NCI-H82 (cell line): ENCODE measurements at regions not wholly inside any gene's neighbourhood (a gene's known extent, or its start where the extent isn't known, plus 50 kb on each side); places are given as distances from the start of the nearest gene placed in this dataset.

Experiments
- DNase-seq: peaks from one replicate; lab custom pipeline; 2025; lab: John Stamatoyannopoulos, UW

DNA sequence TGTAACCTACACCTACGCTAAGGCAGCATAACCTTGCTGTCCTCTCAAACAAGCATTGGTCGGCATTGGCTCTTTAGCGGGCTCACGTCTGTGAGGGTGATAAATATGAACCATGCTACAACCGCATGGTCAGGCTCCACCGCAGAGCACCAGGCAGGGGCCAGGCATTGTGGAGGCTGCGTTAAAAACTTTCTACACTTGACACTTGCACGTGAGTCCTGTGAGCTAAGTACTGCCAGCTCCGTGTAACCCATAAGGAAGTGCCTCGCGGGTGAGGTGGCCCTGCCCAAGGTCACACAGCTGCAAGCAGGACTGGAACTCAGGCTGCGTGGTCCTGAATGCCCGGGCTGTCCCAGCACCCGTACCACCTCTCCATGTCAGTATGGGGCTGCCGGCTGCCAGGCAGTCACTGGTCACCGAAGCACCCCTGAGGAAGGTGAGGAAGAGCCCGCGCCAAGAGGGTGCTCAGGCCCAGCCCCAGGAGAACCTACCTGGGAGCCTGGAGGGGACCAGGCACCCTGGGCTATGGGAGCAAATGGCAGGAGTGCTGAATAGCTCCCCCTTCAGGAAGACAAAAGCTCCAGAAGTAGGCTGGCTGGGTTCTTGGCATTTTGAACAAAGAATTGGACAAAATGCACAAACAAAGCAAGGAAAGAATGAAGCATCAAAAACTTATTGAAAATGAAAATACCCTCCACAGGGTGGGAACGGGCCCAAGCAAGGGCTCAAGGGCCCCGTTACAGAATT, 271.1 kb upstream of the RAB6C start:
- DNase-seq = no peak

DNA sequence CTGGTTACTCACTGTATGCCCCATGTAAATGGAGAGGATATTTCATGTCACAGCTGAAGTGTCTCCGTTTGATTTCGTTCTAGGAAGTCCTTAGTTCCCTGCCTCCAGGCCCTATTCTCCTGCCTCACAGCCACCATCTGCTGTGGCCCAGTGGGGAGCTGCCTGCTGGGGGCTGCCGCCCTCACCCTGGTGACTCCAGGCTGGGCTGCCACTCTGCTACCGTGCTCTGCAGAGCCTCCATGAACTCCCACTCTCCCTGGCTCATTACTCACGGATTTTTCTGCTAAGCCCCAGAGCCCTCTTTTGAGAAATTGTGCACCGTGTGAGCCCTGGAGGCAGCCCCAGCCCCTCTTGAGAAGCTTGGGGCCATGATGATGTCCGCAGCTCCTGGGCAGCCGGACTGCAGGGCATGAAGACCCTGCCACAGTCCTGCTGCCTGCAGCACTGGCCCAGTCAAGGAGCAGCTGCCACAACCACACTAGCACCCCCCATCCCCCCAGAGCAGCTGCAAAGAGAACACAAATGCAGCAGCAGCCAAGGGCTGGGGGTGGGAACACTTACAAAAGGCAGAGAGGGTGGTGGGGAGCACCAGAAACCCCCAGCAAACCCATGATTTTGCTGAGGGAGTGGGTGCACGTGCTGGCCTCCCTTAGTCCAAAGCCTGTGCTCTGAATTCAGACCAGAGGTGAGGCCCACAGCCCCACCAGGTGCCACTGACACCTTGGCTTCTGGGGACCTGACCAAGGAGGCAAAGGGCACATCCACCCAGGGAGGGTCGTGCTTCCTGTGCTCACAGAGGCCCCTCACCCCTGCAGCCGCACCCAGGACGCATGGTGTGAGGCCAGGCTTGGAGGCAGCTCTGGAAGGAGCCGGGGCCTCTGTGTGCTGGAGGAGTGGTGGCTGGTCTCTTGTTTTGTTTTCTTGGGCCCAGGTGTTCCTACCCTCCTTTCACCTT, 270.2 kb upstream of the RAB6C start:
- DNase-seq = no peak

DNA sequence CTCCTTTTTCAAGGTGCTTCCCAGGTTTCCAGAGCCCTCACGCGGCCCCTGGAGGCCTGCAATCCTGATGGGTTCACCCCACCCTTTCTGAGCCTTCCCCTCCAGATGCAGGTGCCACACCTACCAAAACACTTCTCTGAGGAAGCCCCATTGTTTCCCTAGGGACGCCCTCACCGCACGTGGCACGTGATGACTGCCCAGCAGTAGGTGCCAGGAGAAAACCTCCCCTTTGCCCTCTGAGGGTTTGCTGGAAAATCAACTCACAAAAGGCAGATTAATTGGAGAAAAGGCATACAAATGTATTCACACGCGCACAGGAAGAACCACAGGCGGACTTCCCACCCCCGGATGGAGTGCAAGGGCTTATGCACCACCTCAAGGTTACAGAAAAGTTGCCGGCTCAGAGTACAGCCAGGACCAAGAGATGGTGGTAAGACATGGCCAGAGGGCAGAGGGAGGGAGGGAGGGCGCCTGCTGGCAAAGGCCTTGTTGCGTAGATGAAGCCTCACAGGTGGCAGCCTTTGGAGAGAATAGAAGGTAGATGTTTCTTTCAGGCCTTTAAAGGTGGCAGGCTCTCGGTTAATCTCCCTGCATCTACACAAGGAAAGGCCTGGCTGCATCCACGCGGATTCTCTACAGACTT, 269.4 kb upstream of the RAB6C start:
- no peak for DNase-seq

DNA sequence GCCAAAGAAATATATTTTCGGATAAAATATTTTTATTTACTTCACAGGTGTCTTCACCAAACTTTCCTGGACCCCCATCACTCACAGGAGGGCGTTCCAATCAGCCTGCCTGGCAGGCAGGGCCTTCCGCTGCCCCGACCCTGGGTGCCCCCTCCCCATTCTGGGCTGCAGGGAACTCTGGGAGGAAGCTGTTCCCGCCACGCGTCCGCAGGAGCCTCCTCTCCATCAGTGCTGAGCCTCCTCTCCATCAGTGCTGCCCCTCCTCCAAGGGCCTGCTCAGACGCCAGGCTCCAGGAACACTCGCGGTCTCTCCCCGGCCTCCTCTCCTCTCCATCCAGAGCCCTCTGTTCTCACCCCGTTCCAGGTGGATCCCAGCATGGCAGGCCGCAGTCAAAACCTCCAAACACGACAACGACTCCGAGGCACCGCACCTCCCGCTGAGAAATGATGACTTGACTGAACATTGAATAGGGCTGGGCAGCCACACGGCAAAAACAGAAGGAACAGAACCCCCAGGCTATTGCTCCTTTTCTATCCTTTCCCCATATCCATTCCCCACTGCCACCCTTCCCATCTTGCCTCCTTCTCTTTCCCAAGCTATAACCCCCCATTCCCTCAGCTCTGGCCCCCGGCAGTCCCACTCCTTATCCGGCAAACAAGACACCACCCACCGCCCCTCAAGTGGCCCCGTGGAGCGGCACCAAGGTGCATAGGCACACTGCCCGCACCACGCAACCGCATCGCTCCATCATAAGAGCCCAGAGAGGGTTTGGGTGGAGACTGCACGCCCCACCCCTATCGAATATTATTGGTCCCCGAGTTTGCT, 268.6 kb upstream of the RAB6C start:
- no peak for DNase-seq

DNA sequence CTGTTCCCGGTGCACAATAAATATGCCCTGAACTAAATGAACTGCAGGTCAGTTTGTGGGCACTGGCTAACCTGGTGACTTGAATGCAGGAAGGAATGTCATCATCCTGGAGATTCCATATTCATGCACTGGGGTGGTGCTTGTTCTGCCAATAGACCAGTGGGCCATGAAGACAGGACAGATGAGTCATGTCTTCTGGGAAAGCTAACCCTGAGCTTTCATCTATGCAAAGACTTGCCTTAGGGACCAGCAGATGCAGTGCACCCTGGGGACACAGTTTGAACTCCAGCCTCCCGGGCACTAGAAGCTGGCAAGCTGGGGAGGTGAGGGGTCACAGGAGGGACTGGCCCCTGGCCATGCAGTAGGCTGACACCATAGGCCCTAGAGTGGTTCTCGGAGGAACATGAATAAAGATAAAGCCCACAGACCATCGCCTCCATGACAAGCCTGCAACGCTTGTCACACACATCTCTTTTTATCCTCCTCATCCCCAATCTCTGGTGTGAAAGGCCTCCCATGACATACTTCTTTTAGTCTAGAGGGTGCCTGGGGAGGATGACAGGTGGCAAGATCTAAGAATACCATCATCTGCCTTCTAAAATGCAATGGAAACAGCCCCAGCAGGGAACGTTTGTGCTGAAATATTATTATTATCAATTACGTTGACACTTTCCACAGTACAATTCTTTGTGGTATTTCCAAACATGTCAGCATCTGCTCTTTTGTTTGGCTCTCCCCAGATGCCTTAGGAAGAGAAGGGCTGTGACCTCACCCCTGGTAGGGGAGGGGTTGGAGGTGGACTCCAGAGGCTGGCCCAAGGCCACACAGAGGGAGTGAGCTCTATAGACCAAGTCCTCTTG, 267.4 kb upstream of the RAB6C start:
- no peak for DNase-seq

DNA sequence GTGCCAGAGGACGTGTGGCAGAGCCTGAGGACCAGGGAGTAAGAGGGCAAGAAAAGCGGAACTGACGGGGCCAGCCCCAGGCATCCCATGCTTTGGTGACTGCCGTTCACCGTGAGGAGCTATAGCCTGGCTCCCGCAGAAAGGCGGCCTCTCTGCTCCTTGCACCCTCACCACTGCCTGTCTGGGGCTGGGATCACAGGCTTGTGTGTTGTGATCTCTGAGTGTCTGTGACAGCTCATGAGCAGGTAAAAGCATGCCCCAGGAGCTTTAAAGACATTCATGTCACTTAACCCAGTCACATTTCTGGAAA, 266.8 kb upstream of the RAB6C start:
- no peak for DNase-seq

DNA sequence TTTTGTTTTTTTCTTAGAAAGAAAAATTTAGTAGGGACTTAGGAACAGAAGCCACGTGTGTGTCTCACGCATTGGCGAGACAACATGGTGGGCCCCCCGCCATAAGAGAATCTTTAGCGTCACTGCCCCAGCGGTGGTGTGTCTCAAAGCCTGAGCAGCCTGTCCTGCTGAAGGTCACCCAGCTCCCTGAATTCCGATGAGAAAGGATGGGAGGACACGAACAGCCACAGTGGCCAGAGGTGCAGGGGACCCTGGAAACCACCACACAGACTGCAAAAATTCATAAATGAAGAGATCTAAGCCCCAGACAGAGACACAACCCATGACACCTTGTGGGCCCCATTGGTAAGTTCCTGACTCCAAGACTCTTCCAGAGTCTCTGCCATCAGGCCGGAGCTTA, 266.1 kb upstream of the RAB6C start:
- no peak for DNase-seq

DNA sequence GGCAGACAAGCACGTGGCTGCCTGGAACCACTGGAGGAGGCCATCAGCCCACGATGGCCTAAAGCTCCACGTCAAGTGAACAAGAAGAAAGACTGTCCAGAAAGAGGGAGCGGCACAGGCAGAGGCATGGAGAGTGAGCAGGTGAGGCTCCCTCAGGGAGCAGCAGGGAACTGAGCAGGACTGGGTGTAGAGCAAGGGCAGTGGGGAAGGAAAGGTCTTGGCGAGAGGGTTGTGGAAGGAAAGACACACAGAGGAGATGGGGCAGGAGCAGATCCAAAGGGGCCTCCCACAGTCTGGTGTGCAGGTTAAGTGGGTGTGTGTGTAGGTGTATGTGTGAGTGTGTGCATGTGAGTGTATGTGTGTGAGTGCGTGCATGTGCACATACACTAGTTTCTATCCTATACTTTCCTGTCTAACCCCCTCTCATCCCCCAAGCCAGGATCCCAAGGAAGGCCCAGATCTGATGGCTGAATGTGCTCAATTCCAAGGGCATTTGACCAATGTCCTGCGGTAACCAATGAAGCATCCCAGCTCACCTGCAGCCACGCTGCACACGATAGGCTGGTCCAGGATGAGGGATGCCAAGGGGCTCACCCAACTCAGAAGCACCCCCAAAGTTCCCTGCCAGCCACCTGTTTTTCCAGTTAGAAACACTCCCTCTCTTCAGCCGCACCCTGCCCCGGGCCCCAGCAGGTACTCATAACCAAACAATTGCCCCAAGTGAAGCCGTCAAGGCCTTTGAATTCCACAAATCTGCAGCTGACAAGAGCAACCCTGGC, 262.5 kb upstream of the RAB6C start:
- DNase-seq = no peak

DNA sequence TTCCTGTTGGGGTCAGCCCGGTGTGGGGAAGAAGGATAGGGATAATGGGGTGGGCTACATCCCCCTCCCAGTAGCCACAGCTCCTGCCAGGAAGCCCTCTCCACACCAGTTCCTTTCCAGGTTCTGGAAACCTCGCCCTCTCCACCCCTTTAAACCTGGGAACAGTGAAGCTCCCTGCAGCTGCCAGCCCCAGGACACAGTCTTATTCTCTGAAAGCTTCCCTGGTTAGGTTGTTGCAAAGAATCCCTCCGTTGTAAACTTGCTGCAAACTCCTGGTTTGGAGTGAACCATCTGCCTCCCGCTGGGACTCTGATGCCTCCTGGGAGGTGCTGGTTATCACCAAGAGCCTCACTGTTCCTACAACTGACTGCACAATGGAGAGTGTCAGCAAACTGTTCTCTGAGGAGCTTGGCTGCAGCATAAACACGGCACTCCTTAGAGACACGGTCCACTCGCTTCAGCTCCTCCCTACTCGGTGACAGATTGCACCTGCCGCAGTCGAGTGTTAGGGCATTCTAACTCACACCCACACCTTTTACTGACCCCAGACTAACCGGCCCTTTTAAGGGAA, 261.8 kb upstream of the RAB6C start:
- DNase-seq = no peak

DNA sequence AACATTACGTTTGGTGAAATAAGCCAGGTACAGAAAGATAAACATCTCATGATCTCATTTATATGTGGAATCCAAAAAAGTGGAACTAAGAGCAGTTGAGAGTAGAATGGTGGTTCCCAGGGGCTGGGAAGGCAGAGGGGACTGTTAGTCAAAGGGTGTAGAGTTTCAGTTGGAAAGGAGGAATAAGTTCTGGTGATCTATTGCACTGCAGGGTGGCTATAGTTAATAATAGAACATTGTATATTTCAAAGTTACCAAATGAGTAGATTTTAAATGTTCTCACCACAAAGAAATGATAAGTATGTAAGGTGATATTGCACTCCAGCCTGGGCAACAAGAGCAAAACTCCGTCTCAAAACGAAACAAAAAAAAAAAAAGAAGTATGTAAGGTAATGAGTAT, 260.1 kb upstream of the RAB6C start:
- no peak for DNase-seq

DNA sequence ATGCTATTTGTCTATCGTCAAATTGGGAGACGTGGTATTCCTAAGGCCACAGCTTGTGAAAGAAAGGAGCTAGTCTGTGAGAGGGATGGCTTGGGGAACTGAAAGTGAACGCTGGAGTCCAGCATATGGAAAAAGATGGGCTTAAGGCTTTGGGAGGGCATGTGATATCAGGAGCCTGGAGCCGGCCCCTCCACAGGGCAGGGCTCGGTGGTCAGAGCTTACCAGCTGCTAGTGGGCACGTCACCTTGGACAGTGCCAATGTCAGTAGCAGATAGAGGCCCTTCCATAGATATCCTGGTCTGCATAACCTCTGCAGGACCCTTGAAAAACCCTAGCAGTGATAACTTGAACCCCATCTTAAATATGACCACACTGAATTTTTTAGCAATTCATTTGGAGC, 259.1 kb upstream of the RAB6C start:
- DNase-seq = no peak

DNA sequence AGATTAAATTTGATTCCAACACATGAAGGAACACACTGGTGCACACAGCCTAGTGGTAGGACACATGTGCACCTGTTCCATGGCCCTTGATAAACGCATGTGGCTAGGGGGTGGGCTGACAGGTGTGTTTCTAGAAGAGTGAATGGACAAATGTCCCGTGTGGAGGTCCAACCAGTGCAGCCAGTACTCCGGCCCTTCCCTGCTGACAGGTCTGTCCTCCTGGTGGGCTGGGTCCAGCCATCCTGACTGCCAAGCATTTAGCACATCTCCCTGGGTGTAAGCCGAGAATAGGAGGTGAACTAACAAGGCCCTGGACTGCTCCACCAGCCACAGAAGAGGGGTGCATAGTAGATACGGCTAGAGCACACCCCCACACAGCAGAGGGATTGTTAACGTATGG, 258.7 kb upstream of the RAB6C start:
- no peak for DNase-seq

DNA sequence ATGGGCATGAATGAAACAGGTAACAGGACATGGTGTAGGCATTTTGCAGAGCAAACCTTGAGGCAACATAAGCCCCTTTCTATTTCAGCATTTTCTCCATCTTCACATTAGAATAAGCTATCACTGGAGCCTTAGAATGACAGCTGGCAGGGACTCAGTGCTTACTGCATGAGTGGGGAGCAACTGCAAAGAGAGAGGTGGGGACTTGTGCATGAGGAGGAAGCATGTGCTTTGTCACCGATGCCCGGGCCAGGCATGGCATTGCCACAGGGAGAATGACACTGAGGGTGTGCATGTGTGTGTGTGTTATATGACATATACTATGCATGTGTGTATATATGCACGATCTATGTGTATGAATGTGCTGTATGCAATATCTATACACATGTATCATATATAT, 258.2 kb upstream of the RAB6C start:
- DNase-seq = no peak

DNA sequence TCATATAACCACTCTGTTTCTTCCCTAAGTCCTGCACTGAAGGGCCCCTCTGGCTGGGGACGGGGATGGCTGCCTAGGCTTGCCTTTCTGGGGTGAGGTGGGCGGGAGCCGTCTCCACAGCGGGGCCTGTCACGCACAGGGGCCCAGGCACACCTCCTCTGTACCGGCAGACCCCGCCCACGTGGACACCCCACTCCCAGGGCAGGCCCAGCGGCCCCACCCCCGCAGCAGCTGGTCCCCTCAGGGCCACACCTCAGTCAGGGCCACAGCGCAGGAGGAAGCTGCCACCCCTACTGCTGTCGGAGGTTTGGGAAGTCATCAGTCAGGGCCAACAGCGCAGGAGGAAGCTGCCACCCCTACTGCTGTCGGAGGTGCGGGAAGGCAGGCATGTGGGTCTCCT, 257.6 kb upstream of the RAB6C start:
- DNase-seq = no peak

DNA sequence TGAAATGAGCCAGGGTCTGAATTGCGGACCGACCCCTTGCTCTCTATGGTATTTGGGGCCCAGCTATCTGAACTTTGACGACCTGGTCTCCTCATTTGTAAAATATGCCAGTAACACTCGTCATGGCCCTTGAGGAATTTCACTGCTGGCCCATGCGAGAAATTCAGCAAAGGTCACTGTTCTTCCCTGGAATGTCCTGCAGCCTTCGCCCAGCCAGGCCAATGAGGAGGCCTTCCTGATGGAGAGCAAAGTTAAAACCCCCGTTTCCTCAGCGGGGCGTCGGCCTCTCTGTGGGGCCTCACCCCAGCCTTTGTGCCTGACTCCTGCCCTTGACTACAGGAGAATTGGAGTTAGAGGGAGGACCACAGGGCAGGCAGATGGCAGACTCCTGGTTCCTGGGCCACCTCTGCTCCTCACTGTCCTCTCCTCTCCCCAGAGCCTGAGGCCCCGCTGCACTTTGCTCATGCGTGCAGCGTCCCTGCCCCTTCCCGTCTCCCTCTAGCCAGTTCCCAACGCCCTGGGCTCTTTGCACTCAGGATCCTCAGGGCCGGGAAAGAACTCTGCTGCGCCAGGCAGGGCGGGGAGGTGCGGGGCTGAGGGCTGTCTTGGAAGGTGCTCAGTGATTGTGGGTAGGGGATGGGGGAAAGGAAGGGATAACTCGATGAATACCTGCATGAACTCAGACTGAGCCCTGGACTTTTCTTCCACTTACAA, 257.0 kb upstream of the RAB6C start:
- no peak for DNase-seq

DNA sequence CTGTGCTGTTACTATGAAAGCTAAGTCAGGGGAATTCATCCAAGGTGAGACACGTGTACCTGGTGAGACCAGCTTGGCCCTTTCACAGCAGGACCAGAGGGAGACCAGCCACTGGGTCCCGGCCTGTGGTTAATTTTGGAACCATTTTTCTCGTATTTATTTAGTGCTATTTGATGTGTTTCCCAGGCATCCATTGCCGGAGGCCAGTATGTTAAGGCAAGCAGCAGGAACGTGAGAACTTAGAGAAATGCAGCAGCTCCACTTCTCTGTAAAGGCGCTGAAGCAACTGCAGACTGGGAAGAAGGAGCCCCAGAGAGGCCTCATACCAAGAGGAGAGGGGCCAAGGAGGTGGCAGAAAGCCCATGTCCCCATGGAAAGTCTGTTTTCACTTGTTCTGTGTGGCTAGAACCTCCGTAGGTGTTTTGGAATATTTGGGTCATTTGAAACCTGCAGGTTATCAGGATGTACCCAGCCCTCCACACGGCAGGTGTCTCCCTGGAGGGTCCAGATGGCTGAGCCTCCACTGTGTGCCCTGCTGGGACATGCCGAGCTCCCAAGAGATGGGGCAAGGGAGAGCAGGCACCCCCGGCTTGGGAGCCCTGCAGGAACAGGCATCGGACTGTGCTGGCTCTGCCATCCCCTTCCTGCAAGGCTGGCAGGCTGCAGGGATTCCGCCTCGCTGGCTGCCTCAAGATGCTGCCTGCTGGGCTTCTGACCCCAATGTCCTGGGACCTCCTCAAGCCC, 256.0 kb upstream of the RAB6C start:
- no peak for DNase-seq

DNA sequence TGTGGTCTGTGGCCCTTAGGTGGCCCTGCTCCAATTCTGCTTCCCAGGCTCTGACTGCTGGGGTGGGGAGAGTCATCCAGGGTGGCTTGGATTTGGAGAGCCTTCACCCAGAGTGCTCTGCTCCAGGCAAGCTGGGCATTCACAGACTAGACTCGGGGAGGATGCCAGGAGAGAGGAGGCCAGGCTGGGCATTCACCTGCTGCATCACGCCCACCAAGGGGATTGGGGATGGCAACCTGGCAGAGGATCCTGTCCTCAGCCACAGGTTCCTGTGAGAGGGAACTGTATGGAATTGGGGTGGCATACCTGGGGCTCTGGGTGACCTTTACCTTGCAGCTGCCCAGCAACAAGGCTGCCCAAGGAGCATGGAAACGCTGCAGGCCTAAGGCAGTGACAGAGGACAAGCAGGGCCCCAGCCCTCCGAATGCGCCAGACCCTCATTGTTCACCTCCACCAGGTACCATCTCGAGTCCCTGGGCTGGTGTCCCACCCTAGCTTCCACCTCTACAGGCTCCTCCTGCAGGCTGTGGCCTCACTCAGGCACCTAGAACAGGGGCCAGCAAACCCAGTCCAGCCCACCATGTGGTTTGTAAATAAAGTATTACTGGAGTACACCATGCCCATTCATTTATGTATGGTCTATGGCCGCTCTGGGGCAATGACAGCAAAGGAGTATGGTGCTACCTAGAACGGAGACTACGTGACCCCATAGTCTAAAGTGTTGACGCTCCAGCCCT, 255.3 kb upstream of the RAB6C start:
- no peak for DNase-seq

DNA sequence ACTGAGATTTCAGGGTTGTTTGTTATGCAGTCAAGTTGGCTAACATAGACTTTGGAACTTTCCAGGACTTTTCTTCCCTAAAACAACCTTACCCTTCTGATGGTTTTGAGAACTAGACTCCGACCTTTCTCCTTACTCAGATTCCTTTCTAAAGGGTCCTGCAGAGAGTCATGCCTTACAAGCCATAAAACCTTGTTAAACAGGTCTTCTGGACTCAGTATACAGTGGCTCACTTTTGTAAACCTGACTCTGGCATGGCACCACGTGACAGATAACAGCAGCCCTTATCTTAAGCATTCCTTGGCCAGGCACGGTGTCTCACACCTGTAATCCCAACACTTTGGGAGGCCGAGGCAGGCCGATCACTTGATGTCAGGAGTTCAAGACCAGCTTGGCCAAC, 253.2 kb upstream of the RAB6C start:
- DNase-seq = no peak
